IgD-negative memory B cell (primary cell): ENCODE measurements at regions not wholly inside any gene's neighbourhood (a gene's known extent, or its start where the extent isn't known, plus 50 kb on each side); places are given as distances from the start of the nearest gene placed in this dataset.

Experiments
- H3K27ac Mint-ChIP-seq, 3 donors: one replicate each; pipeline ENCODE4 v1.8.0; 2020 to 2022; ENCODE audit warnings: mild to moderate bottlenecking in 3 of 3, mixed read lengths in 3 of 3, moderate library complexity in 1 of 3
- H3K27me3 Mint-ChIP-seq: one replicate; pipeline ENCODE4 v1.8.0; 2021; ENCODE audit warnings: mixed read lengths
- H3K36me3 Mint-ChIP-seq: one replicate; pipeline ENCODE4 v1.8.0; 2020; ENCODE audit warnings: mild to moderate bottlenecking, mixed read lengths
- H3K4me1 Mint-ChIP-seq, 3 donors: one replicate each; pipeline ENCODE4 v1.8.0; 2020 to 2022; ENCODE audit warnings: mixed read lengths in 3 of 3, mild to moderate bottlenecking in 1 of 3
- H3K4me3 Mint-ChIP-seq, 4 donors: one replicate each; pipeline ENCODE4 v1.8.0; 2020 to 2022; ENCODE audit warnings: mild to moderate bottlenecking in 4 of 4, mixed read lengths in 4 of 4, moderate library complexity in 3 of 4
- H3K9me3 Mint-ChIP-seq, 3 donors: one replicate each; pipeline ENCODE4 v1.8.0; 2020 to 2021; ENCODE audit warnings: mixed read lengths in 3 of 3, mild to moderate bottlenecking in 1 of 3

DNA sequence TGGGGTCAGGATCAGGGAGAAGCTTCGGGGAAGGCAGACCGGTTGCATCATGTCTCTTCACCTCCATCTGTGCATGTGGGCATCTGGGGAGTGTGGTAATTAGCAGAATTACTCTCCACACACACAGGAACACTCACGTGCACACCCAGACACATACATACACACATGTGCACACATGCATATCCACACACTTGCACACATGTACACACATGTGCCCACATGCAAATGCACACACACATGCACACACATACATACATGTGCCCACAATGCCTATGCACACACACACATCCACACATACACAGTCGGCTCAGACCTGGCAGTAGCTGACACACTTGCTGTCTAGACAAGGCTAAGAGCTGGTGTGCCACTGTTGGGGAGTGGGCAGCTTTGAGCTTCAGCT, 212.3 kb upstream of the PMEPA1 start:
- Mint-ChIP-seq H3K27ac (no peak overlapping the region), H3K27me3 (peaks cover 14% of the 10 kb centered on the region)

DNA sequence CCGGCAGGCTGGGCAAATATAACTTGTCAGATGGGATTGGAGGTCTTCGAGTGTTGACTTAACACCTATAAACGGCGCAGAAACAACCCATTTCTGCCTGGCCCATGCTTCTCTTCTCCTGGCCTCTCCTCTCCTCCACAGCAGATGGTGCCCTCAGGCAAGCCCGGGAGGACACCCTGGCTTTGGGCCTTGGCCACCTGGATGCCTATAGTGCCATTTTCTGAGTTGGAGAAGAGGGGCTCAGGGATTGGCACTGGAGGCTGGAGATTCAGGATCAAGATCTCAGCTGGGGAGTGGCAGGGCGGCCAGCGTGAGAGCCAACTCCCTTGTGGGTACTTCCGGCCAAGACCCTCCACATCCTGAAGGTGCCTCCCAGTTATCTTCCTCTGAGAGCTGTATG, 211.9 kb upstream of the PMEPA1 start:
- H3K4me1 Mint-ChIP-seq, result no peaks in the 10 kb centered on the region
- no peak overlapping the region for H3K4me3 Mint-ChIP-seq
- H3K36me3 Mint-ChIP-seq, result peaks cover 2% of the 10 kb centered on the region
- no peak overlapping the region for H3K27ac Mint-ChIP-seq
- H3K9me3 Mint-ChIP-seq, result peaks cover 5 to 14% (median 10%) of the 10 kb centered on the region in 3 donors
- peaks cover 14% of the 10 kb centered on the region for H3K27me3 Mint-ChIP-seq

More for the DNA sequence above, 212.3 kb upstream of the PMEPA1 start:
- Mint-ChIP-seq H3K9me3 (peaks cover 5 to 15% (median 11%) of the 10 kb centered on the region in 3 donors), H3K36me3 (peaks cover 2% of the 10 kb centered on the region), H3K4me1 (no peaks in the 10 kb centered on the region), H3K4me3 (no peak overlapping the region)

- H3K27me3 Mint-ChIP-seq, result peaks cover 13% of the 10 kb centered on the region
- H3K4me1 Mint-ChIP-seq, result no peaks in the 10 kb centered on the region
- no peak overlapping the region for H3K4me3 Mint-ChIP-seq
- H3K9me3 Mint-ChIP-seq, result peaks cover 3 to 9% (median 5%) of the 10 kb centered on the region in 3 donors
- H3K36me3 Mint-ChIP-seq, result no peaks in the 10 kb centered on the region
- H3K27ac Mint-ChIP-seq, result peak overlapping the region in 1 of 3 donors; percentile 19
Observed at GRCh38 chr20:57920971-57921370, 211.2 kb upstream of the PMEPA1 start.

GRCh38 chr20:57919049-57919448, 209.2 kb upstream of the PMEPA1 start:
- H3K36me3 Mint-ChIP-seq, result no peaks in the 10 kb centered on the region
- no peaks in the 10 kb centered on the region for H3K4me1 Mint-ChIP-seq
- H3K4me3 Mint-ChIP-seq, result no peak overlapping the region
- no peak overlapping the region for H3K27ac Mint-ChIP-seq
- peaks cover 0 to 9% (median 0%) of the 10 kb centered on the region in 3 donors for H3K9me3 Mint-ChIP-seq
- H3K27me3 Mint-ChIP-seq, result peaks cover 13% of the 10 kb centered on the region

DNA sequence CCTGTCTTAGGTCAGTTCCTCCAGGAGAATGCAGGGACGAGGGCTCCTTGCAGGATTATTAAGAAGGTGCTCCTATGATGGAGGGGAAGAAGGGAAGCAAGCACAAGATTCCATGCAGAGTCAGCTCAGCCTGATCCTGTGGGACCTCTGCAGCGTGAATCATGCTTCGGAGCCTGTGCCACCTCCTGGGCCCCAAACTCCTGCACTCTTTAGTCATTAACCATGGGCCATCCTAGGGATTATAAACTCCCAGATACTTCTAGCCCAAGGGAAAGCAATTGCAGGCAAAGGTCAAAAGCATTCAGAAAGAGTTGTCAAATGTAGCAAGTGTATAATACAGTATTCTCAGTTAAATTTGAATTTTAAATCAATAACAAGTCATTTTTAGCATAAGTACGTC, 208.7 kb upstream of the PMEPA1 start:
- Mint-ChIP-seq H3K4me3 (no peak overlapping the region), H3K36me3 (no peaks in the 10 kb centered on the region), H3K4me1 (no peaks in the 10 kb centered on the region), H3K27me3 (peaks cover 13% of the 10 kb centered on the region), H3K27ac (no peak overlapping the region), H3K9me3 (peaks cover 0 to 9% (median 0%) of the 10 kb centered on the region in 3 donors)

DNA sequence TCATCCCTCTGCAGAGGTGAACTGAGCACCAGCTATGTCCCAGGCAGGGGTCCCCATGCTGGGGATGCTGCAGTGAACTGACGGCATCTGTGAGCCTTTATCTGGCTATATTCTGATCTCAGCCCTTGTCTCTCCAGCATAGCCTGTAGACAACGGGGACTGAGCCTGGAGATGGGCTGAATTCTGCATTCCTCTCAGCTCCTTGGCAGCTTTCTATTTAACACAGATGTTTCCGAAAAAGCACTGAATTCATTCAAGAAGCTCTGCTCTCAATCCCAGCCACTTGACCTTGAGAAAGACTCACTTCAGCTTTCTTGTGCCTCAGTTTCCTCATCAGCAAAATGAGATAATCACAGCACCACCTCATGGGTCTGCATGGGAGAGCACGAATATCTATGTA, 204.4 kb upstream of the PMEPA1 start:
- H3K27me3 Mint-ChIP-seq, result peaks cover 17% of the 10 kb centered on the region
- H3K27ac Mint-ChIP-seq, result peak overlapping the region in 1 of 3 donors; percentile 6
- H3K4me1 Mint-ChIP-seq, result no peaks in the 10 kb centered on the region
- H3K4me3 Mint-ChIP-seq, result no peak overlapping the region
- H3K36me3 Mint-ChIP-seq, result no peaks in the 10 kb centered on the region
- no peaks in the 10 kb centered on the region for H3K9me3 Mint-ChIP-seq

- Mint-ChIP-seq H3K27ac (peak overlapping the region in 1 of 3 donors; percentile 43), H3K9me3 (no peaks in the 10 kb centered on the region), H3K4me3 (no peak overlapping the region), H3K27me3 (peaks cover 21% of the 10 kb centered on the region), H3K4me1 (no peaks in the 10 kb centered on the region), H3K36me3 (no peaks in the 10 kb centered on the region)
Observed at GRCh38 chr20:57913156-57913930, 203.5 kb upstream of the PMEPA1 start.

- H3K4me1 Mint-ChIP-seq, result no peaks in the 10 kb centered on the region
- H3K9me3 Mint-ChIP-seq, result no peaks in the 10 kb centered on the region
- H3K27me3 Mint-ChIP-seq, result peaks cover 26% of the 10 kb centered on the region
- H3K4me3 Mint-ChIP-seq, result no peak overlapping the region
- H3K27ac Mint-ChIP-seq, result no peak overlapping the region
- H3K36me3 Mint-ChIP-seq, result no peaks in the 10 kb centered on the region
Observed at GRCh38 chr20:57912227-57912582, 202.4 kb upstream of the PMEPA1 start.

- Mint-ChIP-seq H3K36me3 (no peaks in the 10 kb centered on the region), H3K27me3 (peaks cover 25% of the 10 kb centered on the region), H3K4me1 (no peaks in the 10 kb centered on the region), H3K4me3 (no peak overlapping the region), H3K9me3 (no peaks in the 10 kb centered on the region), H3K27ac (no peak overlapping the region)
Observed at GRCh38 chr20:57911512-57912226, 201.9 kb upstream of the PMEPA1 start.

GRCh38 chr20:57910716-57911115, 200.9 kb upstream of the PMEPA1 start:
- Mint-ChIP-seq H3K4me1 (no peaks in the 10 kb centered on the region), H3K27me3 (peaks cover 27% of the 10 kb centered on the region), H3K9me3 (no peaks in the 10 kb centered on the region), H3K27ac (no peak overlapping the region), H3K4me3 (no peak overlapping the region), H3K36me3 (no peaks in the 10 kb centered on the region)

DNA sequence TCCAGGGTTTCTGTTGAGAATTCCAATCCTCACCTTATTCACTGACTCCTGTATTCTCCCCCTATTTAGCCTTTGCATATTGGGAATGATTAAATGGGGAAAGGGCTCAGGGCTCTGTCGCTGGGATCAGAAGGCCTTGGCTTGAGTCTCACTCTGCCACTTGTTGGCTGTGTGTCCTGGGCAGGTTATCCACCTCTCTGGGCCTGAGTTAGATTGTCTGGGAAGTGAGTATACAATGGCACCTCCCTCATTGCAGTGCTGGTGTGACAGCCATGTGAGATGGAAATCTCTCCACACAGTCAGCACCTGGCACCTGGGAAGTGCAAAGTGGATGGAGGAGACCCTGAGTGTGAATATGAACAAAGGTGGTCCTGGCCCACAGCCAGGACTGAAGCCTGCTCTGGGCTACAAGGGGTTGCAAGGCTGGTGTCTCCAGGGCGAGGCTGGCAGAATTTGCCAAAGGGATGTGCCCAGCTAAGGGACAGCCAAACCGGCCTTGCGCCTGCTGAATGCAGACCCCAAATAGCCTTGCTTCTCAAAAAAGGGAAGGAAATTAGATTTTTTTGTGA, 200.0 kb upstream of the PMEPA1 start:
- H3K9me3 Mint-ChIP-seq, result no peaks in the 10 kb centered on the region

GRCh38 chr20:57908704-57909630, 199.2 kb upstream of the PMEPA1 start:
- Mint-ChIP-seq H3K27me3 (peaks cover 38% of the 10 kb centered on the region), H3K4me1 (no peaks in the 10 kb centered on the region), H3K9me3 (no peaks in the 10 kb centered on the region), H3K4me3 (no peak overlapping the region), H3K27ac (no peak overlapping the region), H3K36me3 (no peaks in the 10 kb centered on the region)

More for the DNA sequence above, 200.0 kb upstream of the PMEPA1 start:
- no peaks in the 10 kb centered on the region for H3K4me1 Mint-ChIP-seq
- no peak overlapping the region for H3K4me3 Mint-ChIP-seq
- H3K27ac Mint-ChIP-seq, result no peak overlapping the region
- H3K27me3 Mint-ChIP-seq, result peaks cover 35% of the 10 kb centered on the region
- no peaks in the 10 kb centered on the region for H3K36me3 Mint-ChIP-seq

DNA sequence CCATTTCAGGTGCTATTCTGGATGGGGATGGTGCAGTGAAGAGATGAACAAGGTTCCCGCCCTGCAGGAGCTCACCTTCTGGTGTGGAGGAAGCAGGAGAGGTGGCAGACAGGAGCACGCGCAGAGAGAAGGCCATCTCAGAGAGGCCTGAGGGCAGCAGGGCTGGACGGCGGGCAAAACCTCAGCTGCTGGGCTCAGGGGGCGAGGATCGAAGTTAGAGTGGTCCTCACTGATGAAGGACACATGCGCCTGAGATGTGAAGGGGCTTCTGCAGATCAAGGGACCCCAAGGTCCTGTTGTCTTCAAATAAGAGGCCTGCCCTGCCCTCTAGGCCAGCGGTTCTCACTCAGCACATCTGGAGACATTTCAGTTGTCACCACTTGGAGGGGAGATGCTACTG, 198.4 kb upstream of the PMEPA1 start:
- Mint-ChIP-seq H3K4me3 (no peak overlapping the region), H3K27me3 (peaks cover 37% of the 10 kb centered on the region), H3K9me3 (no peaks in the 10 kb centered on the region), H3K4me1 (no peaks in the 10 kb centered on the region), H3K27ac (no peak overlapping the region), H3K36me3 (no peaks in the 10 kb centered on the region)

- H3K4me1 Mint-ChIP-seq, result no peaks in the 10 kb centered on the region
- no peak overlapping the region for H3K27ac Mint-ChIP-seq
- H3K9me3 Mint-ChIP-seq, result no peaks in the 10 kb centered on the region
- peaks cover 35% of the 10 kb centered on the region for H3K27me3 Mint-ChIP-seq
- no peaks in the 10 kb centered on the region for H3K36me3 Mint-ChIP-seq
- no peak overlapping the region for H3K4me3 Mint-ChIP-seq
Observed at GRCh38 chr20:57907131-57908000, 197.6 kb upstream of the PMEPA1 start.
